ENCODE measurements at regions not wholly inside any gene's neighbourhood (a gene's known extent, or its start where the extent isn't known, plus 50 kb on each side); places are given as distances from the start of the nearest gene placed in this dataset.

DNA sequence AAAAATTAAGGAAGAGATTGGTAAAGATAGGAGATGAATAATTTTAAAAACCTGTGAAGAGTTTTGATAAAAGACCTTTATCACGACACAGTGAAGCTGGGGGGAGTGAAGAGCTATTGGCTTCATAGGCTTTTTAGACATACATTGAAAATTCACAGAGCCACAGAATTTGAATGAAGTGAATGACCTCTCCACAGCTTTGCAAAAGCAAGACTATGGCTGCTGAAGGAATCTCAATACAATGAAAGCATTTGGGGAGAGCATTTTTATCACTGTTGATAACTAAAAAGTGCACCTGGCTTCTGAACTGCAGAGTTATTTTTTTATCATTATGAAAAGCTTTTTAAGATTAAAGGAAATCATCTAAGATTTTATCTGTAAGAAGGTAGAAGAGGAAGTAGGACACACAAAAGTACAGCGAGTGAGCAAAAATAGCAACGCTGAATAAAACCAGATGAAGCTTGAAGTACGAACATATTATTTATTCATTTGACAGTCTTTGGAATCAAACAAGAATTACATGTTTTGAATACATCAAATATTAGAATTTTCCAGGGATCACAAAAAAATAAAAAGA lies 317.5 kb downstream of the KCNC2 start:
- no peak for DNase-seq (ENCODE audit: low spot score)
- in situ Hi-C loops (cut with HindIII; ENCODE audit: low sequenced_read_pairs): no loop called here

DNA sequence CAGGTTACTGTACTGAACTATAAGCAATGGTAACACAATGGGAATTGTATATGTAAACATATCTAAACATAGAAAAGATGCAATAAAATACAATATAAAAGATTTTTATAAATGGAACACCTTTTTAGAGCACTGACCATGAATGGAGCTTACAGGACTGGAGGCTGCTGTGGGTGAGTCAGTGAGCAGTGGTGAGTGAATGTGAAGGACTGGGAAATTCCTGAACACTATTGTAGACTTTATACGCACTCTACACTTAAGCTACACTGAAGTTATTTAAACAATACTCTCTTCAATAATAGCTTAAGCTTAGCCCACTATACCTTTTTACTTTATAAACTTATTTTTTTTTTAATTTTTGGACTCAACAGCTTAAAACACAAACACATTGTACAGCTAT lies 313.5 kb downstream of the KCNC2 start:
- no peak for DNase-seq (ENCODE audit: low spot score)
- in situ Hi-C loops (cut with HindIII; ENCODE audit: low sequenced_read_pairs): no loop called here

DNA sequence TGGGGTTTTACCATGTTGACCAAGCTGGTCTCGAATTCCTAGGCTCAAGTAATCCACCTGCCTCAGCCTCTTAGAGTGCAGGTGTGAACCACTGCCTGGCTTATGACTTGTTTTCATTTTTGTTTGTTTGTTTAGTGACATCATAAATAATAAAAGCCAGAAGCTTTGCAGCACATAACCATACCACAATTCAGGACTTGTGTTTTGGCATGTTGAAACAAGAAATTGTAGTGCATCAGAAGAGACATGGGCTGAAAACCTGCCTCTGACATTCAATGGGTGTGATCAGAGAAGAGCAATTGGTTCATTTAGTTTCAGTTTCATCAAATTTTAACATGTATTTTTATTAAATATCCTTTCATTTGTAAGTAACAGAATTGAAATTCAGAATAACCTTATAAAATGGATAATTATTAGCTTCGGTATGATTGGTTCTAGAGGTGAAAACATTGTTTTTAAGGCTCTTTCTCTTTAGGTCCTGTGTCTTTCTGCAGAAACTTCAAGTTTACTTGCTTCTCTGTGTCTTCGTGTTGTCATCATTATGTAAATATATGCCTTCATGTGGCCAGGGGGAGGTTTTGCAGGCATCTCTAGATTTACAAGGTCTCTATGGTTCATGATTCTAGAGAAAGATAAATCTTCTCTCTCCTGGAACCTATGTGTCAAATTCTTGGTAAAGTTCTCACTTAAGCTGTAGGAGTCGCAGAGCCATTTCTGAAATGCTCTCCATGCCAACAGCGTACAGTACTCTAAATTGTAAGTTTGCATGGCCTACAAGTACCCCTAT lies 312.0 kb downstream of the KCNC2 start:
- no peak for DNase-seq (ENCODE audit: low spot score)
- in situ Hi-C loops (cut with HindIII; ENCODE audit: low sequenced_read_pairs): no loop called here

- DNase-seq (ENCODE audit: low spot score): no peak
- in situ Hi-C loops (cut with HindIII; ENCODE audit: low sequenced_read_pairs): no loop called here
Measured at GRCh38 chr12:74899031-74899829, 310.4 kb downstream of the KCNC2 start.

- in situ Hi-C loops (cut with HindIII; ENCODE audit: low sequenced_read_pairs): no loop called here
- DNase-seq (ENCODE audit: low spot score): no peak
Measured at GRCh38 chr12:74900232-74900631, 309.4 kb downstream of the KCNC2 start.

GRCh38 chr12:74903522-74903921 lies 306.1 kb downstream of the KCNC2 start:
- DNase-seq (ENCODE audit: low spot score): no peak
- in situ Hi-C loops (cut with HindIII; ENCODE audit: low sequenced_read_pairs): no loop called here

DNA sequence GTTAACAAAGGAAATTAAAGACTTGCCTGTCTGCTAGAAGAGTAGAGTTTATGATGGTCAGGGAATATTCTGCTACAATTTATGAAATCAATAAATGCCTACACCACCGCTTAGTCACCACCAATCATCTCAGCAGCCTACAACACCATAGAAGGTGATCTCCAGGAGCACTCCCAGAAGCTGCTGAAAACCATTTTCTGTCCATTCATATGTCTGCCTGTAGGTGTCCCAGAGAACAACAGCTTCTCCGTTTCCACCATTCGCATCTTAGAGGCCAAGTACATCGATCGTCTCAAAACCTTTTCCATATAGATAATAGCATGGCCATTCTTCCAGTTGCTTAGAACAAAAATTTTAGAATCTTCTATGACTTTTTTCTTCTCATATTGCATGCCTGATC lies 303.4 kb downstream of the KCNC2 start:
- in situ Hi-C loops (cut with HindIII; ENCODE audit: low sequenced_read_pairs): no loop called here
- no peak for DNase-seq (ENCODE audit: low spot score)

DNA sequence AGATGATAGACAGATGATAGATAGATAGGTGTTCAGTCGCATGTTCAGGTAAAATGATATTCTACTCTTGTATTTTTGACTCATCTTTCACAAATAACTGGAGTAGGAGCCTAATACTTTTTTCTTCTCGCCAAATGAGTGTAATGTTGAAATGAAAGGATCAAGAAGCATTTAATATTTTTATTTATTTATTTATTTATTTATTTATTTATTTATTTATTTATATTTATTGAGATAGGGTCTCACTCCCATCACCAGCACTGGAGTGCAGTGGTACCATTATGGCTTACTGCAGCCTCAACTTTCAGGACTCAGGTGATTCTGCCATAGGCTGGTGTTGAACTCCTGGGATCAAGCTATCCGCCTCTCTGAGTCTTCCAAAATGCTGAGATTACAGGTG lies 298.8 kb downstream of the KCNC2 start:
- DNase-seq (ENCODE audit: low spot score): no peak
- in situ Hi-C loops (cut with HindIII; ENCODE audit: low sequenced_read_pairs): no loop called here

GRCh38 chr12:74914378-74914777 lies 295.3 kb downstream of the KCNC2 start:
- in situ Hi-C loops (cut with HindIII; ENCODE audit: low sequenced_read_pairs): no loop called here
- DNase-seq (ENCODE audit: low spot score): no peak

DNA sequence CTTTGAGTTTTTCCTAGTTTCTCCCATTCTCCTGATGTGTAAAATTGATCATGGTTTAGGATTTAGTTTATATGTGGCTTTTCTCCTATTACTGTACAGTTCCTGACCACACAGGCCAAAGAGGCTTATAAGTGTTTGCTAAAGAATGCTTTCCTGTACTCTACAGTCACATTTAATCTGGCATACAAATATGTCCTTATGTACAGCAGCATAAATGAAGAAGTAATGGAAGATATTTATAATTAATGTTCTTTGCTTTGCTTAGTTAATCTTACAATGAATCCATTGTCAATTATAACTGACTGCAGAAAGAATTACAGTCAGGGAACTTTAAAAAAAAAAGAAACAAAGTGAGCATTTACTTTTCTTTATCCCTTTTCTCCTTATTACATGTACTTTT lies 293.9 kb downstream of the KCNC2 start:
- no peak for DNase-seq (ENCODE audit: low spot score)
- in situ Hi-C loops (cut with HindIII; ENCODE audit: low sequenced_read_pairs): no loop called here

DNA sequence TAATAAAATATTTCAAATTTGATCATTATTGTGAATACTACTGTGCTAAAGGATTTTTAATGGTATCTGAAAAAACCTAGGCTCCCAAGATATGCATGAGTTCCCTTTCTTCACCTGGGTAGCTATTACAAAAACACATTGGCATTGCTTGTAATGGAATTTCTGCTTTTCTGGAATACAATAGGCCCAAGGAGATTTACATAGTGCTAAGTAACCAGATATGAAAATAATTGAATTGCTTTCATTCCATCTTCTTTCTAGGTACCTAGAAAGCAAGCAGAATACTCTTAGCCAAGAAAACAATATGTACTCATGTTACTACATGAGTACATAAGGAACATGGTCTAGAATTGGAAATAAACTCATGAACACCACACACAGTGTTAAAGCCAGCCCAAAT lies 291.9 kb downstream of the KCNC2 start:
- in situ Hi-C loops (cut with HindIII; ENCODE audit: low sequenced_read_pairs): no loop called here
- DNase-seq (ENCODE audit: low spot score): no peak

GRCh38 chr12:74918291-74918690 lies 291.3 kb downstream of the KCNC2 start:
- DNase-seq (ENCODE audit: low spot score): no peak
- in situ Hi-C loops (cut with HindIII; ENCODE audit: low sequenced_read_pairs): no loop called here

DNA sequence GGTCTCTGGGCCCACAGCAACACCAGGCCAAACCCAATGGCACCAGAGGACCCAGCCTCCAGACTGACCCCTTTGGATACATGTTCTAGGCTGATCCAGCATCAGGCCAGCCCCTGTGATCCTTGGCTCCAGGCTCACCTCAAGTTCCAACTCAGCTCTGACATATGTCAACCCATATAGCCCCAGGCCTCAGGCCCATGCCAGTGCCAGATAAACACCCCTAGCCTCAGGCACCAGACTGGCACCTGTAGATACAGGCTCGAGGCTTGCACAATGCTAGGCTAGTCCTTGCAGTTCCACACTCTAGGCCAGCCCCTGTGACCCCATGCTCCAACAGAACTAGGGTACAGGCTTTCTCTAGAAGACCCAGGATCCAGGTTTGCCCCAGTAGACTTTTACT lies 287.5 kb downstream of the KCNC2 start:
- DNase-seq (ENCODE audit: low spot score): no peak
- in situ Hi-C loops (cut with HindIII; ENCODE audit: low sequenced_read_pairs): no loop called here

- no peak for DNase-seq (ENCODE audit: low spot score)
- in situ Hi-C loops (cut with HindIII; ENCODE audit: low sequenced_read_pairs): no loop called here
Measured at GRCh38 chr12:74922642-74923041, 287.0 kb downstream of the KCNC2 start.

- DNase-seq (ENCODE audit: low spot score): no peak
- in situ Hi-C loops (cut with HindIII; ENCODE audit: low sequenced_read_pairs): no loop called here
Measured at GRCh38 chr12:74941670-74942069, 268.0 kb downstream of the KCNC2 start.

DNA sequence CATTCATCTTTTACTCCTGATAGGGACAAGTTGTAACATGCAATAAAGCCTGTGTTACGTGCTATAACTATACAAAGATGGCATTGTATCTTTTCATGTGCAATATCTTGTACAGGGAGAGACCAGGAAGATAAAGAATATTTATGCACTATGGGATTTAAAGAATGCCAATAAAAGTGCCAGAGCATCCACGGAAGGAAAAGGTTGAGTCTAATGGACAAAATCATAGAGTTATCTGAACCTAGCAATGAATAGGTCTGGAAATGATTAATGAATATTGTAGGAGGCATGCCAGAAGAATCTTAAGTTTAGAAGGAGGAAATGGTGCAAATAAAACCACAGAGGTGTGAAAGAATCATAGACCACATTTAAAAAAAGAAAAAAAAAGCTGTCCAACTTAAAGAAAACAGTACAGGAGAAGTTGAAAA lies 263.9 kb downstream of the KCNC2 start:
- in situ Hi-C loops (cut with HindIII; ENCODE audit: low sequenced_read_pairs): no loop called here
- no peak for DNase-seq (ENCODE audit: low spot score)

DNA sequence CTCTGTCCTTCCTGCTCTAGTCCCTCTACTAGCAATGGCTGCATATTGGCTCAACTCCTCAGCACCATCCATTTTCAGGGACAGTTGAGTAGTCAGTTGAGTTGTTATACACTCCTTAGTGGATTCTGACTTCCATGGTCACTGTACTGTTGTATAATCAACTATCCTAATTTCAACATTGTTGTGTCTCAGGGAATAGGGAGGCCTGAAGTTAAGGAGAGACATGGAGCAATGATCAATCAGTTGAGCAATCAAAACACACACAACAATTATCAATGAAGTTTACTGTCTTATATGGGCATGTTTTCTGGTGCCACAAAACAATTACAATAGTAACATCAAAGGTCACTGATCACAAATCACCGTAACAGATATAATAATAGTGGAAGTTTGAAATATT lies 255.9 kb downstream of the KCNC2 start:
- in situ Hi-C loops (cut with HindIII; ENCODE audit: low sequenced_read_pairs): no loop called here
- DNase-seq (ENCODE audit: low spot score): no peak

GRCh38 chr12:74957231-74957630 lies 252.4 kb downstream of the KCNC2 start:
- in situ Hi-C loops (cut with HindIII; ENCODE audit: low sequenced_read_pairs): no loop called here
- DNase-seq (ENCODE audit: low spot score): no peak

DNA sequence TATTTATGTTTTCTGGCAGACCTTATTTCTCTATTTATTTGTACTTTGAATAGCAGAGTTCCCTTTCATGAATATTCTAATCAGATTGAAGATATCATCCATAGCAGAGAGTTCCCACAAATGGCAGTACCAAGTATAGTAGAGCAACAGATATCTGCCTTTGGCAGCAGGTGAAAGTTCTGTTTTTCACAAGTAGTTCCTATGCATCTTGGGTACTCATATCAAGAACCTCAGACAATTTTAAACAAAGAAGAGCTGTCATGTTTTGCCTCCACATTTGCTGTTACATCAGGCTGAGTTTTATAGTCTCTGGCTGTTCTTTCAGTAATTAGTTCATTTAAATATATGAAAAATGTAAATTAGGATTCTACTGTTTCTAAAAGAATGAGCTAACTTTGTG lies 252.0 kb downstream of the KCNC2 start:
- in situ Hi-C loops (cut with HindIII; ENCODE audit: low sequenced_read_pairs): no loop called here
- DNase-seq (ENCODE audit: low spot score): no peak

DNA sequence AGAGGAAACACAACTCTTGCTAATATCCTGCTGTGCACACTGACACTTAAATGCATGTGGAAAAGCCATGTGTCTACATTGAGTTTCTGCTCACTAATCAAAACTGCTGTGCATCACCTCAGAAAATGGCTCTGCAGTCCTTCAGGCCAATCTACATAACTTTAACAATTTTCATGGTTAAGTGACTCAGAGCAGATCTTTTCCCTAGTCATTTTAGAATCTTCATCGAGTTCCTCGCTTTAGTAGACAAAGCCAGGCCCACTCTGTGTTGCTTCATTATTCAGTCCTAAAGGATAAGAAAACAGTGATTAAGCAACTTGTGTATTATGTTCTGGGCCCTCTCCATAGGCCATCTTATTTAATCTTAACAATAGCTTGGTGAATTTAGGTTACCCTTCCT lies 250.0 kb downstream of the KCNC2 start:
- DNase-seq (ENCODE audit: low spot score): no peak
- in situ Hi-C loops (cut with HindIII; ENCODE audit: low sequenced_read_pairs): no loop called here

All from G401 (cell line).